ENCODE measurements at regions not wholly inside any gene's neighbourhood (a gene's known extent, or its start where the extent isn't known, plus 50 kb on each side); places are given as distances from the start of the nearest gene placed in this dataset.
"Not testable (repeated sequence)": the region's sequence is repeated elsewhere in the genome, so short reads cannot be mapped to it uniquely, and the experiment has no call there.

DNA sequence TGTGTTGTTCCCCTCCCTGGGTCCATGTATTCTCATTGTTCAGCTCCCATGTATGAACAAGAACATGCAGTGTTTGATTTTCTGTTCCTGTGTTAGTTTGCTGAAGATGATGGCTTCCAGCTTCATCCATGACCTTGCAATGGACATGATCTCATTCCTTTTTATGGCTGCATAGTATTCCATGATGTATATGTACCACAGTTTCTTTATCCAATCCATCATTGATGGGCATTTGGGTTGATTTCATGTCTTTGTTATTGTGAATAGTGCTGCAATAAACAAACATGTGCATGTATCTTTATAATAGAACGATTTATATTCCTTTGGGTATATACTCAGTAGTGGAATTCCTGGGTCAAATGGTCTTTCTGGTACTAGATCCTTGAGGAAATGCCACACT lies 65.1 kb upstream of the SLC13A1 start:
- DNase-seq (ENCODE audit: low read depth in 2 of 3, low spot score in 2 of 3) = not testable (repeated sequence)

DNA sequence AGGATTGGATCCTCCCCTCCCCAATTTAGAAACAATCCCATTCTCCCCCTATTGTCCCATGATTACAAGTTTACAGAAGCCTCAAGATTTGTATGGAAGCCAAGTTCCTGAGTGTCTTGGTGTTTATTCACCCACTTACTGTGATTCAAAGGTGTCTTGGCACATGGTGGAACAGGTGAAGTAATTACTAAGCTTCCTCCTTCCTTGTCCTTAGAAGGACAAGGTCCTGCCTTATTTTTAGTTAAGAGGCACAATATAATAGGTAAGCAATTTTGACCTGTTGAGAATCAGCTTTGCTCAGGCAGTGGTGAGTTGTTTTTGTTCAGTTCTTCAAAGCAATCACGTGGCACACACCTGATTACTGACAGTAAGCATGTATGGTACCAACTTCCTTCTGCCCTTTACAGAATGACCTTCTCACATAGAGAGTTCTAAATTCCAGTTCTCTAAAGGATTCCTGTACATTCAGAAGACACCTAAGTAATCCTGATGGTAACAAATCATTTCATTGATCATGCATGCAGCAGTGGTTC lies 60.7 kb upstream of the SLC13A1 start:
- no peak for DNase-seq (ENCODE audit: low read depth in 2 of 3, low spot score in 2 of 3)

DNA sequence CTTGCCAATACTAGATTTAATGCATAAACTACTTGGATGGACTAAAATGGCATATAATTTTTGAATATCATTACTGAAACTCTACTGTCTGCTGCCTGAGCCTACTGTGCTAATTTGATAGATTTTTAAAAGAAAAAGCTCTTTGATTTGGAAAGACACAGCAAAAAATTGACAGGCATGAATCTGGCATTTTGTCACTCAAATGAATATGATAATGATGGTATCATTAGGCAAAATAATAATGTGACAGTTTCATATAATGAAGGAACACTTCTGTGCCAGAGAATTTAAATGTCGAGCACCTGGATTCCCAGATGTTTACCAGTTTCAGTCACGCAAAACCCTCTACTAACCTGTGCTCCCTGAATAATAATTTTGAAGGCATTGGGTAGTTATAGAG lies 60.0 kb upstream of the SLC13A1 start:
- no peak for DNase-seq (ENCODE audit: low read depth in 2 of 3, low spot score in 2 of 3)

All from hematopoietic multipotent progenitor cell (in vitro differentiated cells).